Frontal cortex (tissue), 3 donors: ENCODE measurements at regions not wholly inside any gene's neighbourhood (a gene's known extent, or its start where the extent isn't known, plus 50 kb on each side); places are given as distances from the start of the nearest gene placed in this dataset.

Experiments used
- DNase-seq, 2 donors: peaks; one replicate each; pipeline ENCODE4 v3.0.0; 2012; ENCODE audit warnings: low spot score in 2 of 2
- FAIRE-seq: peaks from 2 replicates; lab custom pipeline; 2012; peaks lifted over from hg19 to GRCh38; lab: Jason Lieb, UNC
- donor health status: control.
- donor health status: control.
- donor health status: control.

- no peak for DNase-seq
- FAIRE-seq = no peak
Observed at GRCh38 chr6:105832313-105832761, 253.8 kb upstream of the PRDM1 start.

GRCh38 chr6:105831311-105832097 is 254.6 kb upstream of the PRDM1 start:
- DNase-seq (no peak), FAIRE-seq (no peak)

DNA sequence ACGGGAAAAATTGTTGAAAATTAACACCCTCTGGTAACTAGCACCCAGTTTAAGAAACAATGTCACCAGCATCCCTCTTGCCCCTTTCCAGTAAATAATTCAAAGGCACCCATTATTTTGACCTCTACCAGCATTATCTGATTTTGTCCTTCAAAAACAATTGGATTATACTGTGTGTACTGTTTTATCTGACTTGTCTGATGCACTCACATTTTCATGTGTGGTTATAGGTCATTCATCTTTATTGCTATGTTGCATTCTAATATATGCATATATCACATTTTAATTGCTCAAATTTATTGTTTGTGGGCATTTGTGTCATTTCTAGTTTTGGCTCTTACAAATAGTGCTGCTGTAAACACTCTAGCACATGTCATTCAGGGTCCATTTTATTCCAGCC is 260.9 kb upstream of the PRDM1 start:
- no peak for DNase-seq
- FAIRE-seq = no peak

DNA sequence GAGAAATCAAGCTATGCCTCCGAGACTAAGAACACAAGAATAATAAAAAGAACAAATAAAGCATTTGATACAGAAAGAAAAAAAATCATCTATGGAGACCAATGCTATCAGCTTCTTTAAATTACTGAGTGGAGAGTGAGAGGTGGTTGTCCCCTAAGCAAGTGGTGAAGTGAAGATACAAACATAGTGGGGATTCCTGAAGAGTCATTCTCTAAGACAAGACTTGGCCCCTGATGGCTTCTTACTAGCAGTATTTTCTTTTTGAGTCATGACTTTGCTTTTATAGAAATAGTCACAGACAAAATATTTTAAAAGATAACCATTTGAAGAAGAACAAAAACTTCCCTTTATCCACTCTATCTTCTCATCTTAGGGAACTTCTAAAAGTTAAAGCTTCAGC is 261.4 kb upstream of the PRDM1 start:
- FAIRE-seq = no peak
- no peak for DNase-seq

DNA sequence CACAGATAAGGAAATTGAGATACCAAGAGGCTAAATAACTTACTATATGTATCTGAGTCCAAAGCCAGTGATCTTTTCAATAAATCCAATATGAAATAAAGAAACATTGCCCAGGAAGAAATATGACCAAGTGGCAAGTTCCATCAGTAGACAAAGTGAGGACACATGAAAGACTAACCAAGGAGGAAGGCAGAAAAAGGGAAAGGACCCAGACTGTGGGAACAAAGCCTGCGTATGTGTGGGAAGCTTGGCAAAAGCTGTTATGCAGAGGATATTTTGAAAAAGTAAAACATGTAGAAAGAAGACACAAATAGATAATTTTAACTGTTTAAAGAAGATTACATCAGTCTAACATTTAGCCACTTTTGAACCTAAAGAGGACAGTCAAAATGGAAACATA is 264.4 kb upstream of the PRDM1 start:
- no peak for DNase-seq
- FAIRE-seq = no peak

DNA sequence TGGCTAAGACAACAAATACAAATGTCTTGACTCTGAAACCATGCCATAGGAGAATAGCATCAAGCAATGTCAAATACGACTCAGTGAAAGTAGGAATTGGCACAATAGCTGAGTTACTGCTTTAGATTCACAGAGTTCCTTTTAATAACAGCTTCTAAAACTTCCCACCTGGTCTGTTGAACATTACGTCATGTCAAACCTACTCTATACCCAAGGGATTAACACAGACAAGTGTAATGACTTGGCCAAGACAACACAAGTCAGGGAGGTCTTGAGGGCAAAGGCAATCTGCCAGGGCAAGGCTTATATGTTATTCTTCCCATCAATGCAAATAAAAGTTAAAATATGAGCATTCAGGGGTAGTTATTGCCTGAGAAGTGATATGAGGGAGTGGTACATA is 265.1 kb upstream of the PRDM1 start:
- DNase-seq (no peak), FAIRE-seq (no peak)

GRCh38 chr6:105819745-105820144 is 266.4 kb upstream of the PRDM1 start:
- no peak for DNase-seq

GRCh38 chr6:105818505-105818904 is 267.6 kb upstream of the PRDM1 start:
- DNase-seq (no peak), FAIRE-seq (no peak)

More at GRCh38 chr6:105819745-105820144, 266.4 kb upstream of the PRDM1 start:
- no peak for FAIRE-seq

GRCh38 chr6:105817961-105818360 is 268.2 kb upstream of the PRDM1 start:
- DNase-seq (no peak), FAIRE-seq (no peak)

GRCh38 chr6:105817370-105817769 is 268.8 kb upstream of the PRDM1 start:
- FAIRE-seq = no peak
- DNase-seq = no peak

DNA sequence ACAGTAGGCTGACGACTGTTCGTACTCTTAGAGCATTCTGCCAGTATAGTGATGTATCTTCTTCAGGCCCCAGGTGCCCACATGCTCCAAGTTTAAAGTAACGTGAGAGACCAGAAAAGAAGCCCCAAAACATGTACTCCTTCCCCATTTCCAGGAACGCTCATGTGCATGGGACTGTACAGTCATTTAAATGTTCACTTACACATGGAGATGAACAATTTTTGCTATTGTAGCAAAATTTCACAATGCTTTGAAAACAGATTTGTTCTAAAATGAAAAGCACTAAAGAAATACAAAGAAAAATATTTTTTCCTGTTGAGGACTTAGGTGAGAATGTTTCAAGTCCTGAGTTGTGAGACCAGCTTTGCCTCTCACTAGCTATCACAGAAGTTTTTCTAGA is 269.3 kb upstream of the PRDM1 start:
- FAIRE-seq (no peak), DNase-seq (no peak)

DNA sequence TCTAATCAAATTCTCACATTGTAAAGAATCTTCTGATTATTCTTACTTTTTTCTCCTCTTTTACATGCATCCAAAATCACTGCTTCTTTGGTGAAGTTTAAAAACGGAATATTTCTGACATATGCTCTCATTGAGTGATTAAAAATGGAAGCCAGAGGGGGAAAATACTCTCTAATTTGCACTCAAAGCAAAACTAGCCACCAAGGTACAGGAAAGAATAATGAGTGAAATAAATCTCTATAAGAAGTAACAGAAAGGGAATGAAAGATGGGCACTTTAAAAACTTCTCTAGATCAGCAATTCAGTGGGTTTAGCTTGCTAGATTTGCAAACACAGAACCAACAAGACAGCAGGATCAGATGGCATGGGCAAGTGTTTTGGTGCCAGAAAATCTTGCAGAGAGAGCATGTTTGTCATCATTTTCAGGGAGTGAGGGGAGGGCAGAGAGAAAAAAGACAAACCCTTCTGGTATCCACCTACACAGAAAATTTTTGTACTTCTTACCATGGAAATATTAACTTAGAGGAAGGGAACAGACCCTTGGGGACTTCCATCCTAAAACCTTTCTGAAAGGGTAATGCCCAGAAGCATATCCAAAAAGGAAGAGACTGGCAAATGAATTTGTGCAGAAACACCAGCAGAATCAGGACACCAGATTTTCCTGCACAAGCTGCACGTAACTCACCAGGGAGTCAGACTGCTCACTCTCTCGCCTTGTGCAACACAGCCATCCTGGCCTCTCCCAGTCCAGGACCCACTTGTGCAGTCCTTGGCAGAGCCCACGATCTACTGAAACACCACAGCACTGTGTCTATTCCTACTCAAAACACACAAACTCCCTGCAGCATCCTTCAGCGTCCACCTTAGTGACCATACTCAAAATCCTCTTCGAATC is 270.2 kb upstream of the PRDM1 start:
- FAIRE-seq (no peak), DNase-seq (no peak)

DNA sequence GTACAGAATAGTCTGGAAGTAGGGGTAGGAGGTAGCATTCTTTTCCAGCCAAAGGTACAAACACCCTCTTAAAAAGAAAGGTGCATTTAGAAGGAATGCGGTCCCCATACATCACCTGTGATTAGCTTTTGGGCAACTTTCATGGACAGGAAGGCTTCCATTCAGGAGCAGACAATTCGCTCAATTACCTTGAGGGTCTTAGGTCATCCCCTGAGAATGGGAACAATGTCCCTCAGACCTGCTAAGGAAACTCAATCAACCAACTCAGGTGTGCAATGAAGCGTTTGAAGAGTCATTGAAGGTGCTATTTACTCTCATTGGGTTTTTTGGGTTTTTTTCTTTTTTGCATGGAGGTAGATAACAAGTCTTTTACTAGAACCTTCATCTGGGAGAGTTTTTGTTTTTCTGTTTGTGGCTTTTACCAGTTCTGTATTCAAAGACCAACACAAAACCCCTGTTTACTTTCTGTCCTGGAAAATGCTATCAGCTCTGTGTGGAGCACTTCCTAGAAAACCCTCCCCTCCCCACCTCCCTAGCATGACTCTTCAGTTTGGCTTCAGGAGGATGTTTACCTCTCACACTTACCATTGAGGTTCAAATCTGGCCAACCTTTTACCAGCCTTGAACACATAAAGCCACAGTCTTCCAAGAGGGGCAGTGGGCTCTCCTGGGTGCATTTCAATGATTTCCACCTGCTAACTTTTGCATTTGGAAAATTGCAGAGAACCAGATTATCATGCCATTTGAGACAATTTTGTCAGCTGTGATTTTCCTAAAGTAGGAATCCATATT is 271.2 kb upstream of the PRDM1 start:
- FAIRE-seq (no peak), DNase-seq (no peak)

DNA sequence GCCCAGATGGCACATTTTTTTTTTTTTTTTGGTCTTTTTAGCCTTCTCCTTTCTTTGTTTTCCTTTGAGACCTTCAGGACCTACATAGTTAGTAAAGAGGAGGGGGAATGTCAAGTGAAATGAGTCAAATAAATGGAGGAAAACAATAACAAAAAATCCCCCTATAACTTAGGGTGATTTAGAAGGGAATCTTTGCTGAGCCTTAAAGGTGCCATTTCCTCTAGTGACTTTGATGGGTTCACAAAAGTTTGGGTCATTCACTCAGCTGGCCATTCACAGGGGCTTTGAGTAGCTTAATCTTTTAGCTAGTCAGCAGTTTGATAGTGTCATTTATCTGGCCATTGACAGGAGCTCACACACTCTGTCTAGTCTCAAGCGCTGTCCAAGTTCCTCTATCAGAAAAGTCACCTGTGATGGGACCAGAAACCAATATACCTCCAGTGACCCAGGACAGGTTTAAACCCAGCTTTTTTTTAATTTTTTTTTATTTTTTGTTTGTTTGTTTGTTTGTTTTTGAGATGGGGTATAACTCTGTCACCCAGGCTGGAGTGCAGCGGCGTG is 275.1 kb upstream of the PRDM1 start:
- FAIRE-seq = no peak
- DNase-seq = no peak

DNA sequence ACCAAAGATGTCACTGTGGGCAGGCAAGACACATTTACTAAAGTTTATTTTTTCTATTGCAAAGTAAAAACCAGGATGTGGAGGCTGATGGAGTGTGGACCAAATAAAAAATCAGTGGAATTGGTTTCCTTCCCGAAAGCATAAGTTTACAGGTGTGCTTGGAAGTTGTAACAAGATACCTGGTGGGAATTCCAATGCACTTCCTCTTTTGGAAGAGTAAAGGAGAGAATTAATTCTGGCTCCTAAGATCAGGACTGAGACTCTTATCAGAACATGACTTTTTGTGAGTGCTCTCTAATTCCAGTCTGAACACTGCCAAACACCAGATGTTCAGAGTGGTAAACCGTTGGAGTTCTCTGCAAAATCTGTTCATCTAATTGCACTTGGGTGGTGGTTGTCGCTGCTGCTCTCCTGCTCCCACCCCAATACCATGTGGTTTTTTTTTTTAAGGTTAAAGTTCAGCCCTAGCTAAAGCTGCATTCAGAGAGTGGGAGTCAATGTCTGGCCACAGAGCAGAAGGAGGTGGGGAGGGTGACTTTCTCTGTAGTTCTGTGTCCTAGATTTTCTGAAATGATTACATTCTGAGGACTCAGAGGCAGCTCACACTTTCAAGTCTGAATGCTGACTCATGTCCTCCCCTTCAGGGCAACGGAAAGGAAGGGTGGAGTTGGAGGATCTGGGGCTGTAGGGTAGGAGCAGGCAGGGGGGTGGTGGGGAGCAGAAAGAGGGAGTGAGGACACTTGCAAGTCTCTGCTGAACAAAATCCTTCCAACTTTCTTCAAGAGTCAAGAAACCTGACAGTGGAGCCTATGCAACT is 275.8 kb upstream of the PRDM1 start:
- FAIRE-seq (no peak), DNase-seq (peak in 1 of 2 donors; percentile 11)

DNA sequence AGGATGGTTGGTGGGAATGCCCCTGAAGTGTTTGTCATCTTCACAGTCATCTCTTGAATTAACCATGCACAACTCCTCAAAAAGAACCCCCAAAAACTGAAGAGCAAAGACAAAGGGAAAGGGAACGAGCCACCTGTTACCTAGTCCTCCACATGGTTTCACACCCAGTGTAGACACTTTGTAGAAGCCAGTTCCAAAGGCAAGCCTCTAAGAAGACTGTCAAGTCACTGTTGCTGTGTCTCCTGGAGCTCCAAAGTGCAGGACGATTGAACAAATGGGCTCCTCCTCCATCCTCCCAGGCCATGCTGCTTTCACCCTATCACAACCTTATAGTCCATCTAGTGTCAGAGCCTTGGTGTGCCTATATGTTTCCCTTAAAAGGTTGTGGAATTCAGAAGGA is 277.6 kb upstream of the PRDM1 start:
- DNase-seq (no peak), FAIRE-seq (no peak)

- FAIRE-seq (no peak), DNase-seq (no peak)
Observed at GRCh38 chr6:105807905-105808304, 278.2 kb upstream of the PRDM1 start.

- FAIRE-seq = no peak
- DNase-seq = no peak
Observed at GRCh38 chr6:105806486-105806920, 279.6 kb upstream of the PRDM1 start.

GRCh38 chr6:105805501-105806023 is 280.6 kb upstream of the PRDM1 start:
- FAIRE-seq (no peak), DNase-seq (no peak)
